ENCODE measurements at regions not wholly inside any gene's neighbourhood (a gene's known extent, or its start where the extent isn't known, plus 50 kb on each side); places are given as distances from the start of the nearest gene placed in this dataset.

DNA sequence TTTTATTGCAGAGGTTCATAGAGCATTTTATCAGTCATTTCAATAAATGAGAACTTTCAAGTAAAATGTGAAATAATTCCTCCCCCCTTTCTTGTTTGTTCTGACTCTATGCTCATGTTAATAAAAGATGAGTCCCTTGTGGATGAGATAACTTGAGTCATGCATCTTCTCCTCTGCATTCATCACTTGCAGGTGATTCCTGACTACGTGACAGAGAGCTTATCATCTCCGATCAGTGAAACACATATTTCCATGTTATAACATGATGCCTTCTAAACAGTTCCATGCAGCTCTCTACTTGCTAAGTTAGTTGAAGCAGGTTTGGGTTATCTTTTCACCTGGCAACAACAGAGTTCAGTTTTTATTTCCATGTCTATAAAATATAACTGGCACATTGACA lies 160.1 kb upstream of the ANKRD50 start:
- Histone ChIP-seq H2AFZ (replicated peaks; ENCODE audit: low read length, poor library complexity) (no peak overlapping the region), H4K20me1 (ENCODE audit: insufficient read depth, low read length) (no peaks in the 10 kb centered on the region), H4K91ac (ENCODE audit: insufficient read depth, low read depth, low read length) (no peak overlapping the region), H3K9me1 (ENCODE audit: insufficient read depth, low read length) (no peaks in the 10 kb centered on the region), H3K56ac (ENCODE audit: extremely low read depth, insufficient read depth, low read length) (no peak overlapping the region), H3K79me1 (ENCODE audit: low read depth in 1 of 2, low read length in 2 of 2) (no peaks in the 10 kb centered on the region), H3K27me3 (ENCODE audit: control insufficient read depth, insufficient read depth, low read length) (no peaks in the 10 kb centered on the region), H3K4me3 (ENCODE audit: insufficient read depth, low read depth, low read length) (no peak overlapping the region), H3K4me2 (ENCODE audit: low read depth, low read length) (no peak overlapping the region), H3K27ac (ENCODE audit: insufficient read depth, low read length) (no peak overlapping the region), H3K9me3 (ENCODE audit: control insufficient read depth, insufficient read depth, low read length) (peaks cover 3% of the 10 kb centered on the region), H3K36me3 (ENCODE audit: control insufficient read depth, insufficient read depth, low read length) (no peaks in the 10 kb centered on the region), H4K8ac (ENCODE audit: low read depth in 2 of 2, low read length in 2 of 2) (no peak overlapping the region), H3K4ac (ENCODE audit: low read depth, low read length) (no peak overlapping the region), H2BK5ac (ENCODE audit: low read depth, low read length, poor library complexity, severe bottlenecking) (no peak overlapping the region), H2BK20ac (ENCODE audit: low read depth, low read length) (no peak overlapping the region), H3K4me1 (ENCODE audit: control insufficient read depth, insufficient read depth, low read length) (no peaks in the 10 kb centered on the region), H2BK15ac (ENCODE audit: low read depth, low read length) (no peak overlapping the region), H2AK9ac (replicated peaks; ENCODE audit: low read depth, low read length, poor library complexity) (no peak overlapping the region), H3K18ac (ENCODE audit: low read depth, low read length) (no peak overlapping the region), H2AK5ac (ENCODE audit: low read depth, low read length) (no peak overlapping the region), H3K14ac (replicated peaks; ENCODE audit: low read depth, low read length) (no peak overlapping the region), H4K5ac (ENCODE audit: low read depth, low read length) (no peak overlapping the region), H3K23ac (ENCODE audit: low read depth, low read length) (no peak overlapping the region), H2BK120ac (ENCODE audit: low read depth, low read length) (no peak overlapping the region), H3K9ac (ENCODE audit: low read depth, low read length) (no peak overlapping the region)
- WGBS, 2 experiments (ENCODE audit: extremely low coverage in 2 of 2, insufficient read length in 1 of 2) = no CpG with 5 or more reads among the region's 2 CpGs
- no TSS peak for BruUV-seq (replicated peaks)
- intact Hi-C loops (cut with micrococcal nuclease) = no loop called here
- CTCF ChIA-PET = no interaction called here
- no peak for TF ChIP-seq ELK1 (IDR thresholded peaks at IDR 0.05; ENCODE audit: borderline replicate concordance, low read depth, low read length)
- TF ChIP-seq, protein P1, sequence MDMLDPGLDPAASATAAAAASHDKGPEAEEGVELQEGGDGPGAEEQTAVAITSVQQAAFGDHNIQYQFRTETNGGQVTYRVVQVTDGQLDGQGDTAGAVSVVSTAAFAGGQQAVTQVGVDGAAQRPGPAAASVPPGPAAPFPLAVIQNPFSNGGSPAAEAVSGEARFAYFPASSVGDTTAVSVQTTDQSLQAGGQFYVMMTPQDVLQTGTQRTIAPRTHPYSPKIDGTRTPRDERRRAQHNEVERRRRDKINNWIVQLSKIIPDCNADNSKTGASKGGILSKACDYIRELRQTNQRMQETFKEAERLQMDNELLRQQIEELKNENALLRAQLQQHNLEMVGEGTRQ (IDR thresholded peaks at IDR 0.05; ENCODE audit: low read depth, low read length) = no peak
- no peak for TF ChIP-seq BHLHE40 (IDR thresholded peaks at IDR 0.05; ENCODE audit: low read depth, low read length)
- no peak for TF ChIP-seq MAZ (IDR thresholded peaks at IDR 0.05; ENCODE audit: borderline replicate concordance, low read depth, low read length)
- TF ChIP-seq MXI1 (IDR thresholded peaks at IDR 0.05; ENCODE audit: borderline replicate concordance, low read depth, low read length) = no peak
- no peak for TF ChIP-seq RCOR1 (IDR thresholded peaks at IDR 0.05; ENCODE audit: insufficient replicate concordance, low read length)
- no peak for TF ChIP-seq POLR2A (IDR thresholded peaks at IDR 0.05; ENCODE audit: low read depth, low read length)
- TF ChIP-seq MAFK (IDR thresholded peaks at IDR 0.05; ENCODE audit: low read depth, low read length) = no peak
- TF ChIP-seq SMC3 (IDR thresholded peaks at IDR 0.05; ENCODE audit: low read depth, low read length) = no peak
- no peak for TF ChIP-seq CEBPB (IDR thresholded peaks at IDR 0.05; ENCODE audit: low read depth, low read length)
- no peak for TF ChIP-seq RAD21 (IDR thresholded peaks at IDR 0.05; ENCODE audit: low read length)
- no peak for TF ChIP-seq RFX5 (IDR thresholded peaks at IDR 0.05; ENCODE audit: low read depth, low read length)
- no peak for TF ChIP-seq FOS (IDR thresholded peaks at IDR 0.05; ENCODE audit: low read depth, low read length)
- no peak for TF ChIP-seq NFE2L2 (IDR thresholded peaks at IDR 0.05; ENCODE audit: low read depth, low read length)
- TF ChIP-seq CTCF (conservative IDR thresholded peaks at IDR 0.05; ENCODE audit: low read depth, low read length) = no peak
- no peak for TF ChIP-seq CHD1 (IDR thresholded peaks at IDR 0.05; ENCODE audit: low read depth, low read length)
- POLR2A ChIA-PET (ENCODE audit: unreplicated experiment) = no interaction called here
- ATAC-seq (ENCODE audit: low read depth) (no peak), DNase-seq (no peak)
- dilution Hi-C loops (cut with HindIII; ENCODE audit: low sequenced_read_pairs, unreplicated experiment) = no loop called here
- in situ Hi-C loops (cut with MboI; ENCODE audit: low sequenced_read_pairs) = no loop called here

Measured in IMR-90 (cell line).